Trophoblast cell (in vitro differentiated cells and primary cell): ENCODE measurements at regions not wholly inside any gene's neighbourhood (a gene's known extent, or its start where the extent isn't known, plus 50 kb on each side); places are given as distances from the start of the nearest gene placed in this dataset.

Source experiments
- DNase-seq, 2 donors: peaks; one replicate each; pipeline ENCODE4 v3.0.0-alpha.2; 2016
- H2AFZ ChIP-seq: 2 replicates; pipeline ENCODE4 v1.6.1; 2013; ENCODE audit warnings: low read length, moderate library complexity, mild to moderate bottlenecking; ENCODE audit not compliant: insufficient read depth, poor library complexity
- H2AK5ac ChIP-seq: 2 replicates; pipeline ENCODE4 v1.6.1; 2013; ENCODE audit warnings: mild to moderate bottlenecking, low read length
- H2BK120ac ChIP-seq: 2 replicates; pipeline ENCODE4 v1.6.1; 2013; ENCODE audit warnings: low read length, mild to moderate bottlenecking, moderate library complexity; ENCODE audit not compliant: insufficient read depth, poor library complexity
- H2BK12ac ChIP-seq: 2 replicates; pipeline ENCODE4 v1.6.1; 2013; ENCODE audit warnings: mild to moderate bottlenecking, low read length, moderate library complexity
- H2BK5ac ChIP-seq: 2 replicates; pipeline ENCODE4 v1.6.1; 2013; ENCODE audit warnings: low read length, low read depth, moderate library complexity, mild to moderate bottlenecking; ENCODE audit not compliant: poor library complexity
- H3K14ac ChIP-seq: 2 replicates; pipeline ENCODE4 v1.6.1; 2013; ENCODE audit warnings: mild to moderate bottlenecking, low read length
- H3K18ac ChIP-seq: 2 replicates; pipeline ENCODE4 v1.6.1; 2013; ENCODE audit warnings: mild to moderate bottlenecking, low read length
- H3K23ac ChIP-seq: 2 replicates; pipeline ENCODE4 v1.6.1; 2013; ENCODE audit warnings: low read length
- H3K27ac ChIP-seq: 2 replicates; pipeline ENCODE4 v1.5.1; 2013; ENCODE audit warnings: low read depth, mild to moderate bottlenecking, inconsistent platforms, low read length, moderate library complexity
- H3K27me3 ChIP-seq: 2 replicates; pipeline ENCODE4 v1.6.1; 2013; ENCODE audit warnings: inconsistent platforms, mild to moderate bottlenecking, low read length, moderate library complexity; ENCODE audit not compliant: insufficient read depth
- H3K36me3 ChIP-seq, 2 experiments: 1 replicate in 1 of 2; 2 replicates in 1 of 2; pipeline ENCODE4 v1.6.1; 2013; ENCODE audit warnings: low read length in 2 of 2, mild to moderate bottlenecking in 2 of 2, moderate library complexity in 1 of 2; ENCODE audit not compliant: insufficient read depth in 2 of 2, control insufficient read depth in 1 of 2
- H3K4ac ChIP-seq: 2 replicates; pipeline ENCODE4 v1.6.1; 2013; ENCODE audit warnings: low read depth, mild to moderate bottlenecking, low read length, moderate library complexity
- H3K4me1 ChIP-seq, 2 experiments: 1 replicate in 1 of 2; 2 replicates in 1 of 2; pipeline ENCODE4 v1.6.1; 2013; ENCODE audit warnings: low read length in 2 of 2, mild to moderate bottlenecking in 2 of 2, moderate library complexity in 1 of 2; ENCODE audit not compliant: insufficient read depth in 2 of 2, control insufficient read depth in 1 of 2
- H3K4me2 ChIP-seq: 2 replicates; pipeline ENCODE4 v1.6.1; 2013; ENCODE audit warnings: inconsistent platforms, mild to moderate bottlenecking, low read length, moderate library complexity
- H3K4me3 ChIP-seq: 2 replicates; pipeline ENCODE4 v1.5.1; 2013; ENCODE audit warnings: mild to moderate bottlenecking, low read depth, low read length, inconsistent platforms
- H3K79me1 ChIP-seq: one replicate; pipeline ENCODE4 v1.6.1; 2013; ENCODE audit warnings: low read length
- H3K79me2 ChIP-seq: 2 replicates; pipeline ENCODE4 v1.6.1; 2013; ENCODE audit warnings: low read length, mild to moderate bottlenecking; ENCODE audit not compliant: control insufficient read depth, insufficient read depth, poor library complexity
- H3K9ac ChIP-seq: 2 replicates; pipeline ENCODE4 v1.6.1; 2013; ENCODE audit warnings: mild to moderate bottlenecking, low read length
- H3K9me3 ChIP-seq: 2 replicates; pipeline ENCODE4 v1.6.1; 2013; ENCODE audit warnings: low read depth, mild to moderate bottlenecking, control low read depth, inconsistent platforms, low read length; ENCODE audit not compliant: insufficient read depth
- H4K12ac ChIP-seq: 2 replicates; pipeline ENCODE4 v1.6.1; 2013; ENCODE audit warnings: low read depth, mild to moderate bottlenecking, low read length, moderate library complexity
- H4K8ac ChIP-seq: 2 replicates; pipeline ENCODE4 v1.6.1; 2013; ENCODE audit warnings: low read depth, mild to moderate bottlenecking, low read length, moderate library complexity
- H4K91ac ChIP-seq: one replicate; pipeline ENCODE4 v1.6.1; 2013; ENCODE audit warnings: low read depth, mild to moderate bottlenecking, low read length, moderate library complexity
- WGBS: extraction: QIAGEN DNeasy Blood & Tissue Kit; methylation state at CpG from one replicate; pipeline ENCODE4 v1.1.7; 2013; ENCODE audit warnings: missing lambda C conversion rate; ENCODE audit not compliant: insufficient read length, insufficient coverage; ENCODE audit errors: extremely low coverage; 5-methylcytosine and 5-hydroxymethylcytosine counted together

DNA sequence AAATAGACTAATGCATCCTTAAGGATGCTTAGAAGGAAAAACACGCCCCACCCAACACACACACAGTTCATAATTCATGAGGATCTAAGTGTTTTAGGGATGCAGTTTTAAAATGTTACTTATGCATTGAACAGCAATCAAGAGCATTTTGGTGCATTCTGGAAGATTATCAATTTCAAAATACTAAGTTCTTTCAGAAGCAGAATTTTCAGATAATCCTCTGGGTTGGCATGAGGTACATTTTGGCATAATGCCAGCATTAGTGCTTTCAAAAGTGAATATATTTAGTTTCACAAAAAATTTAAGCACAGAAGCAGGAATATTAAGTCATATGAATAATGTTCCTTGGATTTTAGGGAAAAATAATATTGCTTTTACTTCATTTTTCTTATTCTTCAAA lies 937.1 kb downstream of the REEP3 start:
- no peak overlapping the region for H3K4me2 ChIP-seq
- H2BK5ac ChIP-seq, result no peak overlapping the region
- H3K27ac ChIP-seq, result no peak overlapping the region
- no peak overlapping the region for H3K4ac ChIP-seq
- WGBS, result no CpG with 5 or more reads among the region's 1 CpG
- no peak overlapping the region for H4K91ac ChIP-seq
- no peak overlapping the region for H2BK12ac ChIP-seq
- H2BK120ac ChIP-seq, result no peak overlapping the region
- DNase-seq, result no peak
- H3K36me3 ChIP-seq, result no peaks in the 10 kb centered on the region
- no peaks in the 10 kb centered on the region for H3K79me1 ChIP-seq
- no peak overlapping the region for H3K18ac ChIP-seq
- no peaks in the 10 kb centered on the region for H3K79me2 ChIP-seq
- H3K23ac ChIP-seq, result no peak overlapping the region
- H3K9ac ChIP-seq, result no peak overlapping the region
- no peak overlapping the region for H2AK5ac ChIP-seq
- no peaks in the 10 kb centered on the region for H3K4me1 ChIP-seq
- H3K27me3 ChIP-seq, result no peaks in the 10 kb centered on the region
- no peaks in the 10 kb centered on the region for H3K9me3 ChIP-seq
- H3K4me3 ChIP-seq, result no peak overlapping the region
- no peak overlapping the region for H3K14ac ChIP-seq
- H4K12ac ChIP-seq, result no peak overlapping the region
- H2AFZ ChIP-seq, result no peak overlapping the region
- H4K8ac ChIP-seq, result no peak overlapping the region

- H3K36me3 ChIP-seq, result peaks cover 0 to 1% of the 10 kb centered on the region in 2 experiments
- no CpG with 5 or more reads among the region's 1 CpG for WGBS
- H3K4ac ChIP-seq, result no peak overlapping the region
- H3K79me1 ChIP-seq, result no peaks in the 10 kb centered on the region
- H3K14ac ChIP-seq, result no peak overlapping the region
- H3K23ac ChIP-seq, result no peak overlapping the region
- no peak overlapping the region for H2BK5ac ChIP-seq
- no peak overlapping the region for H3K4me3 ChIP-seq
- no peak overlapping the region for H4K8ac ChIP-seq
- H2AK5ac ChIP-seq, result no peak overlapping the region
- H3K27me3 ChIP-seq, result no peaks in the 10 kb centered on the region
- no peak overlapping the region for H3K18ac ChIP-seq
- no peak overlapping the region for H2AFZ ChIP-seq
- H4K12ac ChIP-seq, result no peak overlapping the region
- peaks cover 0 to 2% of the 10 kb centered on the region in 2 experiments for H3K4me1 ChIP-seq
- H2BK12ac ChIP-seq, result no peak overlapping the region
- H3K9me3 ChIP-seq, result peaks cover 8% of the 10 kb centered on the region
- H2BK120ac ChIP-seq, result no peak overlapping the region
- H3K27ac ChIP-seq, result no peak overlapping the region
- DNase-seq, result no peak
- no peak overlapping the region for H4K91ac ChIP-seq
- H3K9ac ChIP-seq, result no peak overlapping the region
- no peak overlapping the region for H3K4me2 ChIP-seq
- H3K79me2 ChIP-seq, result no peaks in the 10 kb centered on the region
Observed at GRCh38 chr10:64463406-64463805, 942.2 kb downstream of the REEP3 start.

DNA sequence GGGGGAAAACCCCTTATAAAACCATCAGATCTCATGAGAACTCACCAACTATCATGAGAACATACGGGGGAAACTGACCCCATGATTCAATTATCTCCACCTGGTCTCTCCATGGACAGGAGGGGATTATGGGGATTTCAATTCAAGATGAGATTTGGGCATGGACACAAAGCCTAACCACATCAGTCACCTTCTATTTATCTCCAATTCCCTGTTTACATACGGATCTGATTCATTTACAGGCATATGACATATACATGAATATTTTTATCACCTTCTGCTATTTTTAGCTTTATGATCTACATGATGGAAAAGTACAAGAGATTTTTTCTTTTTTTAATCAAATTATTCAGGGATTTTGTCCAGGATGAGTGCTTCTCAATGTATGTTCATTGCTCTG lies 944.5 kb downstream of the REEP3 start:
- H3K4me3 ChIP-seq, result no peak overlapping the region
- DNase-seq, result no peak
- H2AFZ ChIP-seq, result no peak overlapping the region
- H2BK120ac ChIP-seq, result no peak overlapping the region
- no peak overlapping the region for H3K27ac ChIP-seq
- no peak overlapping the region for H3K18ac ChIP-seq
- no peak overlapping the region for H4K12ac ChIP-seq
- no peaks in the 10 kb centered on the region for H3K27me3 ChIP-seq
- H4K91ac ChIP-seq, result no peak overlapping the region
- H2AK5ac ChIP-seq, result no peak overlapping the region
- no CpG with 5 or more reads among the region's 2 CpGs for WGBS
- no peak overlapping the region for H3K4ac ChIP-seq
- H3K14ac ChIP-seq, result no peak overlapping the region
- H4K8ac ChIP-seq, result no peak overlapping the region
- H3K9ac ChIP-seq, result no peak overlapping the region
- no peak overlapping the region for H2BK12ac ChIP-seq
- peaks cover 2 to 4% of the 10 kb centered on the region in 2 experiments for H3K4me1 ChIP-seq
- H3K4me2 ChIP-seq, result no peak overlapping the region
- H3K9me3 ChIP-seq, result peaks cover 9% of the 10 kb centered on the region
- H3K79me2 ChIP-seq, result no peaks in the 10 kb centered on the region
- H3K36me3 ChIP-seq, result peaks cover 0 to 1% of the 10 kb centered on the region in 2 experiments
- H3K23ac ChIP-seq, result no peak overlapping the region
- no peaks in the 10 kb centered on the region for H3K79me1 ChIP-seq
- no peak overlapping the region for H2BK5ac ChIP-seq

DNA sequence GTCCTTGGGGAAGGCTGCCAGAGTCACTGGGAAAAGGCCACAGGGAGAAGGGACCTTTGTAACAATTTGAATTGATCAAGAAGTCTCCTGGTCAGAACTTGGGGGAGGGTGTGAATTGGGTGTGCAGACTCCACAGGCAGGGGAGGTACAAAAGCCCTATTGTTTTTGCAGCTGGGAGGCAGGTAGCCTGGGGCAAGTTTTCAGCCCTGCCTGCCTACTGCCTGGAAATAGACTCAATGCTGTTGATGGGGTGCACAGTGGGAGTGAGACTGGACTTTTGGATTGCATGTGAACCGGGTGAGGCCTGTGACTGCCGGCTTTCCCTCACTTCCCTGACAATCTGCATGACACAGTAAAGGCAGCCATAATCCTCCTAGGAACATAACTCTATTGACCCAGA lies 947.0 kb downstream of the REEP3 start:
- Histone ChIP-seq H3K36me3 (peaks cover 0 to 1% of the 10 kb centered on the region in 2 experiments), H3K18ac (no peak overlapping the region), H3K23ac (no peak overlapping the region), H3K9me3 (peaks cover 9% of the 10 kb centered on the region), H3K4me1 (peaks cover 2 to 4% of the 10 kb centered on the region in 2 experiments), H3K79me1 (no peaks in the 10 kb centered on the region), H2AK5ac (no peak overlapping the region), H3K27me3 (no peaks in the 10 kb centered on the region), H2BK12ac (no peak overlapping the region), H3K14ac (no peak overlapping the region), H3K79me2 (no peaks in the 10 kb centered on the region), H3K27ac (no peak overlapping the region), H3K4me3 (no peak overlapping the region), H3K9ac (no peak overlapping the region), H4K12ac (no peak overlapping the region), H2BK120ac (no peak overlapping the region), H4K8ac (no peak overlapping the region), H2AFZ (no peak overlapping the region), H3K4me2 (no peak overlapping the region), H2BK5ac (no peak overlapping the region), H4K91ac (no peak overlapping the region), H3K4ac (no peak overlapping the region)
- DNase-seq, result no peak
- WGBS, result no CpG with 5 or more reads among the region's 2 CpGs
